ENCODE measurements at regions not wholly inside any gene's neighbourhood (a gene's known extent, or its start where the extent isn't known, plus 50 kb on each side); places are given as distances from the start of the nearest gene placed in this dataset.

DNA sequence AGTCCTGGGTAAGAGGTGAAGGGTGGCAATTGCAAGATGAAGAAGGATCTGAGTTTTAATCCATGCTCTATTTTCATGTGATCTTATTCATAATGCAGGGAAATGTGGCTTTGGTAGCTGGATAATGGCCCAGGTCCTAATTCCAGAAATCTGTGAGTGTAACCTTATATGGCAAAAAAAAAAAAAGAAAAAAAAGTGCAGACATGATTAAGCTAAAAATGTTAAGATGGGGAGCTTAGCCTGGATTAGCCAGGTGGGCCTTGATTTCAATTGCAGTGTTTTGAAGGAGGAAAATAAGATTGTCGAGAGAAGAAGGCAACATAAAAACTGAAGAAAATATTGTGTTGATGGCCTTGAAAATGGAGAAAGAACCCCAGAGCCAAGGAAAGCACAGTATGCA lies 867.7 kb upstream of the HS3ST1 start:
- no peak for DNase-seq

DNA sequence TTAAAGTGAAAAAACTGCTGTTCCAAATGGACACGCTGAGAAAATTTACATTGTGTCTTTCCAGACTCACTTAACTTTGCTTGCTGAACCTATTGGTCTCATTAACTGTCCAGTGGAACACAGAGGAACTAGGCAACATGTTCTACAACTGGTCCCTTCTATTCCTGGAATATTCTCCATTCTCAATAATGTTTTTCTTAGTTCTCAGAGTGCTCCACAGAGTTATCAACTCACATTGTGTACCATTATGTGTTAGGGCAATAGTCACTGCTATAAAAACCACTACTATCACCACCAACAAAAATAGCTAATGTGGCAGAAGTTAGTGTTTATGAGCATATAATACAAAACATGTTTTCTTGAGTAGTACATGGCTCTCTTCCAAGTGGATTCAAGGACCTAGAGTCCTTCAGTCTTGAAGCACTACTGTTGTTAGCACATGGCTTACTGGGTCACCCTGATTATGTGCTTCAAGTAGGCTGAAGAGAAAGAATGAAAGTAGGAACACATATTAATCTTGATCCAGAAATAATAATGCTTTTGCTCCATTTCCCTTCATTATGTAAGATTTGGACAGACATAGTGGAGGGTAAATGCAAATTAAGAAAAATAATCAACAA lies 865.3 kb upstream of the HS3ST1 start:
- no peak for DNase-seq

DNA sequence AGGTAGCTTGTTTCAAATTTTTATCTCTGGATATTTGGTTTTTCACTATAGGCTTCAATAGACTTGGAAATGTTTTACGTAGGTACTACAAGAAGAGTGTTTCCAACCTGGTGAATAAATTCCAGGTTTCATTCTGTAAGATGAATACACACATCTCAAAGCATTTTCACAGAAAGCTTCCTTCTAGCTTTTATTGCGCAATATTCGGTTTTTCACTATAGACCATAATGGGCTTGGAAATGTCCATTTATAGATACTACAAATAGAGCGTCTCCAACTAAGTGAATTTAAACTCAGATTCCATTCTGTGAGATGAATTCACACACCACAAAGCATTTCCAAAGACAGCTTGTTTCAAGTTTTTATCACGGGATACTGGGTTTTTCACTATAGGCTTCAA lies 857.7 kb upstream of the HS3ST1 start:
- DNase-seq: no peak

DNA sequence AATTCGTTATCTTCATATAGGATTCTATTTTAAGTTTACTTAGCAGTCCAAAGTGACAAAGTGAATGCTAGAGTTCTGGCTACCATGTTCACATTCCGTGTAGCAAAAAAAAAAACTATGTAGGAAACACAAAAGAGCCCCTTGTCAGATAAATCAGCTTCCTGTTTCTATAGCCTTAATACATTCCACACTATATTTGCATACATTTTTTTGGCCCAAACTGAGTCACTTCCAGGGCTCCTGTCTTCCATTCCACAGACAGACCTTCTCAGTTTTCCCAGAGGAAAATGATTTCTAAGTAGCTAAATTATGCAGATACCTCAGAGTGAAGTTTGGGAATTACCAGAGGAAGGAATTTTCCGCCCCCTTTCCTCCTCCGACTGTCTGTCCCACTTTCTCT lies 841.9 kb upstream of the HS3ST1 start:
- DNase-seq: no peak

DNA sequence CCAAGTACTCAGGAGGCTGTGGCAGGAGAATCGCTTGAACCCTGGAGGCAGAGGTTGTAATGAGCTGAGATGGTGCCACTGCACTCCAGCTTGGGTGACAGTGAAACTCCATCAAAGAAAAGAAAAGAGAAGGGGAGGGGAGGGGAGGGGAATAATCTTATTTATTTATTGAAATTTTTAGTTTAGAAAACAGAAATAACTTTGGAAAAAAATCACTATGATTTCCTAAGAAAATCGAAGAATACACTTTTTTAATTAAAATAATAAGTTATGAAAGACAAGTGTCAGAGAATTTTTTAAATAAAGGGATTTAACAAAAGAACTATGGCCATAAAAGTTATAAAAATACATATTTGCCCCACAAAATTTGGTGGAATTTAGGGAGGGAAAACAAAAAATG lies 836.9 kb upstream of the HS3ST1 start:
- DNase-seq: no peak

DNA sequence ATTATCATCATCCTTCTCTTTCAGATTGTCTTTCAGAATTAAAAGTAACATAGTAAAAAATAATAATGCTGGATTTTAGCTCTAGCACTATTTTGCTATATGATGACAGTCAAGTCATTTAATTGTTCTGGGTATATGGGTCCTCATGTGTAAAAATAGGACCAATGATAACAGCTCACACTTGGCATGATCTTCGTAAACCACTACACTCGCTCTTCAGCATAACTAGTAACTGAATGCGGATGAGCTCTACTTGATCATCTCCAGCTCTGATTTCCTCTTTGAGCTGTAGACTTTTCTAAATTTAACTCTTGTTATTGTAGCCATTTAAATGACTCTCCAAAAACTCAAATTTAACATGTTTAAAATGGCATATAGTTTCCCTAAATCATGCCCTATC lies 831.8 kb upstream of the HS3ST1 start:
- no peak for DNase-seq

DNA sequence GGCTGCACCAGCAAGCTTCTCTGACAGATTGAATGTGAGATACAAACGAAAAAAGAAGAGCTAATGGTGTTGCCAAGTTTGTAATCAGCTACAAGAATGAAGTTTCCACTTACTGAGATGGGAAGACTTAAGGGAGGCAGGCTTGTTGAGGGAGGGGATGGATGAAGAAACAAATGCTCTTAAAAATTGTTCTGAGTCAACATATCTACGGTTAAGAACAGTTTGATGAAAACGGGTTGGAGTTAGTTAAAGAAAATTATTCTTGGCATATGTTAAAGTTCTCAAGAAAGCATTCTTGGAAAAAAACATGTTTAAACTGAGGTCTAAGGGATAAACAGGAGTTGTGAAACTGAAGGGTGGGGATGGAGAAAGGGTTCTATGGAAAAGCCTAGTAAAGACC lies 816.3 kb upstream of the HS3ST1 start:
- DNase-seq: no peak

DNA sequence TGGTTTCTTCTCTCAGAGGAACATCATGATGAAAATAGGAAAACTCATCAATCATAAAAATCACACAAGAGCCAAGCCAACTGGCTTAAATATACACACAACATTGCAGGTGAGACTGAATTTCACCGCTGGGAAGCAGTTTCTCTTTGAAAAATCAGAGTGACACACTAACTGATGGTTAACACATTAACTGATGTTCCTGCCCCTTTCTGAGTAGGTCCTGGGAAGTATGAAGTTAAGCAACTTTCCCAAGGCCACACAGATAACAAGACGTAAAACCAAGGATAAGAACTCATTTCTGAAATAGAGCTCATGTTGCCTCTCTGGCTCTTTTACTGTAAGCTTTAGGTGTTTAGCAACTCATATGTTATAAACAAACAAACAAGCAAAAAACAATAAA lies 813.7 kb upstream of the HS3ST1 start:
- DNase-seq: no peak

DNA sequence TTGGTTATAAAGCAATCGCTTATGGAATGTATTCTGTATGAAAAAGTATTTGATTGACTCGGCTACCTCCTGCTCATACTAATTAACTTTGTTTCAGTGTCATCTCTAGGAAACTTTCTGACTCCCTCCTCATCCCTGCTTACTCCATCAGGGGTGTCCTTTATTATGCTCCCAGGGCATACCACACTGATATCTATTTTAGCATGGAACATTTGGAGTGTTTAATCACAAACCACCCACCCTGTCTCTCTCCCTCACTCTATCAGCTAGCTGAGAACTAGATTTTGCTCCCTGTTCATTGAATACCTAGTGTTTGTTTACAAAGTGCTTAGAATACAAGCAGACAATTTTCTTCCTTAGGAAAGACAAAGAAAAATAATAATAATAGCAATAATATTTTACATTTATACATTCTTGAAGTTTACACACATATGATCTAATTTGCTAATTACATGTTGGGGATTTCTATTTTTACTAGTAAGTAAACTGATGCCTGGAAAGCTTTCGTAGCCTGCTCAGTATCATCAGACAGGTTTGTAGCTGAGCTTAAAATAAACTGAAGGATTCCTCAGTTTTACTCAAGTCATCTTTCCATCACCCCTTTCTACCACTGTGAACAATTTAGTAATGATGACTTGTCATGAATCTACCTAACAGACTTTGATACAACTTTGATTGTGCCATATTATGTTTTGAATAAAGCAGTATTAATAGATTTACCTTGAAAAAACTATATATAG lies 811.4 kb upstream of the HS3ST1 start:
- no peak for DNase-seq

DNA sequence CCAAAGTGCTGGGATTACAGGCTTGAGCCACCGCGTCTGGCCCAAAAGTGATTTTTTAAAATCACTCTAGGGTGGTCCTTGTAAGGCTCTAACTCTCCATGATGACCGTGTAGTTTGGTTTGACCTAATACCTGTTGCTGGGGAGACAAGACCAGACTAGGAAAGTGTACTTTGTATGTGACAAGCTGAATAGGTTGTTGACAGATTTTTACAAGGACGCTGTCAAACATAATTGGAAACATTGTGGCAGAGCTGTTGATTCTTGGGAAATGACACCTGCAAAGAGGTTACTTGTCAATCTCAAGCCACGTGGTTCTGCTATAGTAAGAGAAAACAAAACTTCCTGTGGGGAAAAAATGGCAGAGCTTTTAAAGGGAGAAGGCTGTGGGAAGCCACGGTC lies 802.4 kb upstream of the HS3ST1 start:
- DNase-seq: no peak

DNA sequence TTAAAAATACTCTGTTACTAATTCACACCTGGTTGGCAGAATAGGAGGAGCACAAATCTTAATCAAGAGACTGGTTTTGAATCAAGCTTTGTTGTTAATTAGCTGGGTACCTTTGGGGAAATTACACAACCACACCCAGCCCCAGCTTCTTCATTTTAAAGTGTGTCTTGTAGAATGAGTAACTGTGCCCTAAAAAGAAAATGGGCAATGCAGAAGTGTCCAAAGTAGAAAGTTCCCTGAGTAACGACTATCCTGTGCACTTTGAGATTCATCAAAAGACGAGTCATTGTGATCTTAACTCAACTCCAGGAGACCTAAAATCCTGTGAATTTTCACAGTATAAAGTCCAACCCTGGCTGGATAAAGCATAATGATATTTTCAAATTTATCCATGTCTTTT lies 792.3 kb upstream of the HS3ST1 start:
- DNase-seq: no peak

DNA sequence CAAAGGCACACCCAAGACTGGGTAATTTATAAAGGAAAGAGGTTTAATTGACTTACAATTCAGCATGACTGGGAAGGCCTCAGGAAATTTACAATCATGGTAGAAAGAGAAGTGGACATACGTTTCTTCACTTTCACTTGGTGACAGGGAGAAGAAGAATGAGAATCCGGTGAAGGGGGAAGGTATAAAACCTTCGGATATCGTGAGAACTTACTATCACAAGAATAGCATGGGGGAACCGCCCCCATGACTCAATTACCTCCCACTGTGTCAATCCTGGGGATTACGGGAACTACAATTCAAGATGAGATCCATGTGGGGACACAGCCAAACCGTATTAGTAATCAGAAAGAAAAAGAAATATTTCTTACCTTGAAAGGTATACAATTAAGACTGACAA lies 782.9 kb upstream of the HS3ST1 start:
- DNase-seq: no peak

DNA sequence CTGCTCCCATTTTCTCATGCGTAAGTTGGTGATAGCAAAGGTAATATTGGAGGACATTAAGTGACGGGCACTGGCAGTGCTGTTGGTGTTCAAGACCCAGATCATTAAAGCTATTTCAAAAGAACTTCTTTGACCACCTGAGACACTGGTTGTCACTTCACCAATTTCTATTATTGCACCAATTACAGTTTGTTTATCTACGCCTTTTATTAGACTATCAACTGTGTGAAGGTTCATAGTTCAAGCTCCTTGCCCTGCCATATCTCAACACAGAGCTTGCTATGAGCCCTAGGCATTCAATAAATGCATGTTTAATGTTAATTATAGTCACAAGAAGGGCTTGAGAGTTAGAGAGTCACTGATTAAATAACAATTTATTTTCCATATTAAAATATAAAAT lies 778.7 kb upstream of the HS3ST1 start:
- DNase-seq: no peak

DNA sequence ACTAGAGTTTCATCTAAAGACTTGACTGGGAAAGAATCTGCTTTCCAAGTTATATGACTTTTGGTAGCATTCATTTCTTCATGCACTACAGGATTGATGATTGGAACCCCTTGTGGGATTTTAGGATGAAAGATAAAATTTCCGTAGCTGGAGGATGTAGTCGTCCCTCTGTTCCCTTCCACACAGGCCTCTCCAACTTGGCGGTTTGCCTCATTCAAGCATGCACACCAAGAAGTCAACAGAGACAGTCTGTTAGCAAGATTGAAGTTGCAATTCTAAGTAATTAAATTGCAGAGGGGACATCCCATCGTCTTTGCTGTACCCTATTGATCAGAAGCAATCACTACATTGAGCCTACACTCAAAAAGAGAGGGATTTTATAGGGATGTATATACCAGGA lies 777.4 kb upstream of the HS3ST1 start:
- DNase-seq: no peak

DNA sequence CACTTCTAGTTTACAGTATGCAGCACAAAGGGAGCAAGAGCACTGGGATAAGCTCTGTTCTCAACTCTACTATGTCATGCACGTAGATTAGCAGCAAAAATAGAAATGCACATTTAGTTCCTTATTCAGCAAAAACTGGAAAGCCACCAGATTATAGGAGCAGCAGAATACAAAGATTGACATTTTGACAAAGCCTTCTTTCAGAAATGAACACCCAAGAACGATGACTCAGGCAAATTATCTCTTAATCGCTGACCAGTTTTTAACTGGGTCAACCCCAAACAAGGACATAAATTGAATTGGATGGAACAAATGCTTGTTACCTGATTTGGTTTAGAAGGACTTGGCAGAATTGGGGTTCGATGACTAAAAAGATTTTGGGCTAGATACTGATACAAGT lies 775.3 kb upstream of the HS3ST1 start:
- DNase-seq: no peak

DNA sequence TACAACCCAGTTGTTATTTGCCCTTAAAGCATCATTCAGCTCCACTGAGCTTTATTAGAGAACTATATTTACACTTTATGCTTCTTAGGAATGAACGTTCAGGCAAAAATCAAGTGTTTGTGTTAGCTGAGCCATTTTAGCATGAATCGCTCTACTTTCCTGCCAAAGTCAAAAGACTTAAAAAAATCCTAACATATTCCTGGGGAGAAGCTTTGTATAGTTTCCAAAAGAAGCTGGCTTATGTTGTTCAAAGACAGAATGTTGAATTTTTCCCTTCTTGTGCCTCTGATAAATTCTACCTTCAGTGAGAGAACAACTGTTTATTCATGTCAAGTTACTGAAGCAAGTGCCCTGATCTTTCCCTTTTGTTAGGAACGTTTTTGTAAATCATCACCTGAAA lies 771.5 kb upstream of the HS3ST1 start:
- DNase-seq: no peak

DNA sequence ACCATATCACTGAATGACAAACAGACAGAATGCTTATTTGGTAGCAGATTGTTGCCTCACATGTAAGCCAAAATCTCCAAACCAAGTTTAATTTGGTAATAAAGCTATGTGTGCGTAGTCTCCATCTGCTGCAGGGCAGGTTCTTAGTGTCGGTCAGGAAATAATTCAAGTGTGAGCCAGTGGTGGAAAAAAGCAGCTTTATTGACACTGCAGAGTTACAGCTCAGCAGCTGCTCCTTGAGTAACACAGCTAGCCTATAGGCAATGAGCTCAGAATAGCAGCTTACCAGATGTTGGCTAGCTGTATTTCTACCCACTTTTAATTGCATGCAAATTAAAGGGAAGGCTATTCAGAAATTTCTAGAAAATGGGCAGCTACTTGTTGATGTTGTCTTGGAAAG lies 757.8 kb upstream of the HS3ST1 start:
- DNase-seq: no peak

DNA sequence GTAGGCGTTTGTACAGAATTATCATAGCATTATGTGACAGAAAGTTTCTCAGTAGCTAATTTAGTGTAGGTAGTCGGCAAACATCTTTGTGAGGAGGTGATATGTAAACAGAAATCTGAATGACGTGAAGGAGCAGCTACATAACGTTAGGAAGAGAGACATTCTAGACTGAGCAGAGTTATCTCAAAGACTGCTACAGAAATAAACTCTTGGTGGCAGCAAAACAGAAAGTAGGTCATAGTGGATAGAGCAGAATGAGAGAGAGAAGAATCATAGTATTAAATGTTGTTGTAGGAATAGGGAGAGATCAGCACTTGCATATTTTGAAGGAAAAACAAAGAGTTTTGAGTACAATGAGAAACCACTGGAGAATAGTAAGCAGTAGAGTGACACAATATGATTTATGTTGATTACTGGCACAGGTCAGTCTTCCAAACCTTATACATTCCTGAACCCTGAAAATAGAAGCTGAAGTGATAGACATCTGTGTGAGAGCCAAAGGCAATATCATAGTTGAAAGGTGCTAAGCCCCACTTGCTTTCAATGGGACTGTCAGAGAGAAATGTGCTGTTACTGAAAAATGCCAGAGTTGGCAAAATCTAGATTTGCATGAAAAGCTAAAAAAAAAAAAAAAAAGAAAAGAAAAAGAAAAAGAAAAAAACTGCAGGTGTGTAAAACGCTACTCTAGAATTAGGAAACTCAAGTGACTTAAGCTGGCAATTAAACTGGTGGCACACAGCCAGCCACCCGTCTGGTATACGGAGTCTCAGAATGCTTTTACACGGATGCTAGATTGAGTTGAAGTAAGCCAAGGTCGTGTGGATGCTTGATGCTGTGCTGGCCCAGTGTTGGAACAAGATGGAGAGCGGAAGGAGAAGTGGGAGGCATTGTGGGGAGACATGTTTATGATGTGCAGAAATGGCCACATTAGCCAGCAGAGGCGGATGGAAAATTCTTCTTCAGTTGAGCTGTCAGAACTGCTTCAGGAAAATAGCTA lies 750.2 kb upstream of the HS3ST1 start:
- DNase-seq: peak; percentile 51

DNA sequence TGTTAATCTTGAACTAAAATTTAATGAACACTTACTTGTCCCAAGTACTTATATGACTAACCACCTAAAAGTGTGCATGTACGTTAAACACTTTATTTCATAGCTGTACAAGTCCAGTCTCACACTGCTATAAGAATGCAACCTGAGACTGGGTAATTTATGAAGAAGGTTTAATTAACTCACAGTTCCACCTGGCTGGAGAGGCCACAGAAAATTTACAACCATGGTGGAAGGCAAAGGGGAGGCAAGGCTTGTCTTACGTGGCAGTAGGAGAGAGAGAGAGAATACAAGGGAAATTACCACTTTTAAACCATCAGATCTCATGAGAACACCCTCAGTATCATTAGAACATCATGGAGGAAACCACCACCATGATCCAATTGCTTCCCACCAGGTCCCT lies 748.7 kb upstream of the HS3ST1 start:
- DNase-seq: no peak

DNA sequence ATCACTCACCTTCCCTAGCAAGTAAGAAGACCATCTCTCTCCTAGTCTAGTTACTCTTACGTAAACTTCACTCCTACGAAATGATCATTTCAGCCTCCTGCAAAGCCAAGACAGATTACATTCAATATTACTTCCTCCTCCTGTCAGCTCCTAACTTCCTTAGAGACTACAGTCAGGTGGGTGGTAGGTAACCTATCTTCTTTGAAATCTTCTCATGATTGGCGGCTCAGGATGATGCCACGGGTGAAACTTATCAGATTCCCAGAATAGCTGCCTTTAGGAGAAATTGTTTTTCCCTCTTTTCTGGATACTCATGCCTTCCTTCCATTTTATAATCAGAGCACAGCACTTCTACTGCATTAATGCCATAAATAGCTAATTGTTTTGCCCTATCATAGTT lies 744.8 kb upstream of the HS3ST1 start:
- no peak for DNase-seq

DNA sequence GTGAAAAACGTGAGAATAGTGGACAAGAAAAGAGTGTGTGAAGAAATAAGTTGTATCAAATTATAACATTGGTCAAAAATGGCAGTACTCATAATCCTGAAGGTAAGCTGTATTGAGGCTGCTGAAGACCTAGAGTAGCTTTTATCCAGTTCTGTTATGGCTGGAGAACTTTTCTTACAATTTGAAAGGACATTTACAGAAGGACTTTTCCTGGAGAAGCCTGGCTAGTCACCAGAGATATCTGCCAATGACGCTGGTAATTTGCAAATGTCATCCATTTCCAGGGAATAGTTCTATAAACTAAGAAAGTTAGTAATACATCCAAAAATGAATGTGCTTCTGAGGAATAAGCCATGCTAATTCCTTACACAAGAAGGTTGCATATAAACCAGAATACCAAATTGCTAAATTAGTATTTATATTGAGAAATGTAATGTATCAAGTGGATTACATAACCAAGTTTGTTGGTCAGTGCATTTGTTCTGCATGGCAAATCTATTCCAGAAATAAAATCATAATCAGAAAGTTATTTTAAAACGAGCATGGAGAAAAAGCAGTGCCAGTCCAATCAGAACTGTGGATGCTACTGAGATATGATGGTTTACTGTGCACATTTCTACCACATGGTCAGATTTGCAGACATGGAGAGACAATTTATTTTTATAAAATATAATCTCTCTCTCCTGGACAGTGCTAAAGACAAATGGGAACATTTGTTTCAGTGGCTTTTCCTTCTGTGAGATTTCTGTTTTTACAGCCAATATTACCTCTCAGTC lies 743.7 kb upstream of the HS3ST1 start:
- no peak for DNase-seq

DNA sequence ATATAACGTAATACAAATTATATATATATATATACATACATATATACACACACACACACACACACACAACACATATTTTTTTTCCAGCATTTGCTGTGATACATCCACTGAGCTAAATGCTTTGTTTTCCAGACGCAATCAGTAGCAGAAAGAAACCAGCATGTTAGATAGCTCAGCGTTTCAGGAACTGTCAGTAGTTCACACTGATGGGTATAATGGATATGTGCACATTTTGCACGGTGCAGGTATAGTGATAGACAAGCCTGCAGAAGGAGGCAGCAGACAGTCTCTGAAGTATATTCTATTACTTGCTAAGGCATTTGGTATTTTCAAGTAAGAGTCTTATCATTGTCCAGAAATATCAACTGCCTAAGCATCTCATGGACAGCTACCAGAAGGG lies 741.6 kb upstream of the HS3ST1 start:
- no peak for DNase-seq

DNA sequence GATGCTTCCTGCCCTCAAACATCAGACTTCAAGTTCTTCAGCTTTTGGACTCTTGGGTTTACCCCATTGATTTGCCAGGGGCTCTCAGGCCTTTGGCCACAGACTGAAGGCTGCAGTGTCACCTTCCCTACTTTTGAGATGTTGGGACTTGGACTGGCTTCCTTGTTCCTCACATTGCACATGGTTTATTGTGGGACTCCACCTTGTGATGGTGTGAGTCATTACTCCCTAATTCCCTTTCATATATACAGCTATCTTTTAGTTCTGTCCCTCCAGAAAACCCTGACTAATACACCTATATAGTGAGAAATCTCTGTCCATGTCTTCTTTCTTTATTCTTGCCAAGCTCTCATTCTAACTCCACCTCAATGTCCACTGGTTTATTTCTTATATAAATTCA lies 736.9 kb upstream of the HS3ST1 start:
- DNase-seq: no peak

All from femur (tissue), 1 donor.